Fibroblast of pulmonary artery (primary cell): ENCODE measurements at regions not wholly inside any gene's neighbourhood (a gene's known extent, or its start where the extent isn't known, plus 50 kb on each side); places are given as distances from the start of the nearest gene placed in this dataset.

Experiments
- DNase-seq: peaks from one replicate; pipeline ENCODE4 v3.0.0-alpha.2; 2010; ENCODE audit warnings: low read depth
- H3K4me3 ChIP-seq: replicated peaks from 2 replicates; pipeline ENCODE4 v1.5.1; 2011; ENCODE audit warnings: low read depth, mild to moderate bottlenecking, control low read depth, low read length, moderate library complexity
- CTCF ChIP-seq: IDR thresholded peaks from 2 replicates; pipeline ENCODE4 v1.5.1; 2011; ENCODE audit warnings: mild to moderate bottlenecking, control low read depth, low read length, inconsistent platforms; ENCODE audit errors: missing control alignments

DNA sequence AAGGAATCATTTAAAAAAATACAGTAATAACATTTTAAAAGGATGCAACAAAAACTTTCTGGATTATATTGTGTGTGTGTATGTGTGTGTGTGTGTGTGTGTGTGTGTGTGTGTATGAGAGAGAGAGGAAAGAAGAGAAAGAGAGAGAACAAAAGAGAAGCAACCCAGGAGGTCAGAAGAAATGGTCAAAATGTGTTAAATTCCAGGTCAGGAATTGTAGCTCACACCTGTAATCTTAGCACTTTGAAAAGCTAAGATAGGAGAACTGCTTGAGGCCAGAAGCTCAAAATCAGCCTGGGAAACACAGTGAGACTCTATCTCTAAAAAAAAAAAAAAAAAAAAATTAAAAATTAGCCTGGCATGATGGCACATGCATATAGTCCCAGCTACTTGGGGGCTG lies 311.8 kb upstream of the CDH12 start:
- no peak overlapping the region for H3K4me3 ChIP-seq
- DNase-seq: no peak
- TF ChIP-seq CTCF: no peak

- no peak for TF ChIP-seq CTCF
- no peak overlapping the region for H3K4me3 ChIP-seq
- no peak for DNase-seq
These were observed 305.0 kb upstream of the CDH12 start for GRCh38 chr5:23158179-23158578.

GRCh38 chr5:23157716-23158115 lies 304.6 kb upstream of the CDH12 start:
- no peak for DNase-seq
- H3K4me3 ChIP-seq: no peak overlapping the region
- TF ChIP-seq CTCF: no peak

DNA sequence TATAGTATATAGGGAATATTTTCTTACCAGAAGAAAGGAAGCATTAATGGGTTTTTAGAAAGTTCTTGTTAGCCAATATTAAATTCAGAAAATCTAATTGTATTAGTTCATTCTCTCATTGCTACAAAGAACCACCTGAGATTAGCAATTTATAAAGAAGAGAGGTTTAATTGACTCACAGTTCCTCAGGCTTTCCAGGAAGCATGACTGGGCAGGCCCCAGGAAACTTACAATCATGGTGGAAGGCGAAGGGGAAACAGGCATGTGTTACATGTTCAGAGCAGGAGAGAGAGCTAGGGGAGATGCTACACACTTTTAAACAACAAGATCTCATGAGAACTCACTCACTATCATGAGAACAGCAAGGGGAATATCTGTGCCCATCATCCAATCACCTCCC lies 304.0 kb upstream of the CDH12 start:
- no peak for TF ChIP-seq CTCF
- DNase-seq: no peak
- no peak overlapping the region for H3K4me3 ChIP-seq

- no peak for DNase-seq
- no peak overlapping the region for H3K4me3 ChIP-seq
- no peak for TF ChIP-seq CTCF
These were observed 294.5 kb upstream of the CDH12 start for GRCh38 chr5:23147625-23148024.

DNA sequence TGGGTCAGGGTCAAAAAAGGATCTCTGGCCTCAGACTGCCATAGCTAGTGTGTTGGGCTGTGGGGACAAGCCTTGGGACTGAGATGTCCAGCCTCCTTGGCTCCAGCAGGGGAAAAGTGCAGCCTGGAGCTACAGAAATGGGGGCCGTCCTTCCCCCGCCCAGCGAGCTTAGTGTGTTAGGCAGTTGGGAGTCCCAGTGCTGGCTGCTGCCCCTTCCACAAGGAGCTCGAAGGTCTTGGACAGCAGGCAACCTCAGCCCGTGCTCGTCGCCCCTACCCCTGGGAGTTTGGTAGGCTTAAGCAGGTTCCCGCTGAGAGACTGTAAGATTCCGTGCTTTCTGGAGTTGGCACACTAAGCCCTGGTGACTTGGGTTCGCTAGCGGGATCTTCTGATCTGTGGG lies 293.0 kb upstream of the CDH12 start:
- no peak for DNase-seq
- TF ChIP-seq CTCF: no peak

GRCh38 chr5:23139338-23140171 lies 286.4 kb upstream of the CDH12 start:
- no peak overlapping the region for H3K4me3 ChIP-seq
- DNase-seq: peak; percentile 25
- TF ChIP-seq CTCF: peak; percentile 35

More for the DNA sequence above, 293.0 kb upstream of the CDH12 start:
- H3K4me3 ChIP-seq: no peak overlapping the region
